Cardiac fibroblast (primary cell): ENCODE measurements at regions not wholly inside any gene's neighbourhood (a gene's known extent, or its start where the extent isn't known, plus 50 kb on each side); places are given as distances from the start of the nearest gene placed in this dataset.

ENCODE experiments used
- DNase-seq, 2 donors: peaks; one replicate each; pipeline versions ENCODE4 v3.0.0 to v3.0.0-alpha.2; 2010; ENCODE audit warnings: low read depth in 2 of 2
- H3K4me3 ChIP-seq, 2 donors: replicated peaks in 1 of 2; 1 replicate in 1 of 2; 2 replicates in 1 of 2; pipeline ENCODE4 v1.5.1; 2011; ENCODE audit warnings: low read depth in 2 of 2, low read length in 2 of 2, mild to moderate bottlenecking in 2 of 2, moderate library complexity in 1 of 2
- CTCF ChIP-seq: IDR thresholded peaks from one replicate; pipeline ENCODE4 v1.5.1; 2011; ENCODE audit warnings: low read depth, mild to moderate bottlenecking, low read length, inconsistent platforms

- DNase-seq = peak; percentile 63 to 65
- no peak for TF ChIP-seq CTCF
- H3K4me3 ChIP-seq = no peak overlapping the region
Observed at GRCh38 chr22:27420195-27420816, 381.2 kb downstream of the MN1 start.

- DNase-seq = peak; percentile 97 to 98
- peak overlapping the region in 1 of 2 donors; percentile 11 for H3K4me3 ChIP-seq
- no peak for TF ChIP-seq CTCF
Observed at GRCh38 chr22:27420817-27421361, 380.7 kb downstream of the MN1 start.

- no peak for DNase-seq
Observed at GRCh38 chr22:27422442-27422841, 379.1 kb downstream of the MN1 start.

GRCh38 chr22:27424319-27424718 is 377.2 kb downstream of the MN1 start:
- DNase-seq = peak; percentile 59 to 60
- no peak overlapping the region for H3K4me3 ChIP-seq
- no peak for TF ChIP-seq CTCF

More at GRCh38 chr22:27422442-27422841, 379.1 kb downstream of the MN1 start:
- TF ChIP-seq CTCF = no peak
- H3K4me3 ChIP-seq = no peak overlapping the region

- TF ChIP-seq CTCF = no peak
- DNase-seq = no peak
- H3K4me3 ChIP-seq = no peak overlapping the region
Observed at GRCh38 chr22:27429476-27429875, 372.1 kb downstream of the MN1 start.

GRCh38 chr22:27431081-27431480 is 370.5 kb downstream of the MN1 start:
- DNase-seq = no peak
- H3K4me3 ChIP-seq = no peak overlapping the region
- TF ChIP-seq CTCF = no peak
